ENCODE measurements at regions not wholly inside any gene's neighbourhood (a gene's known extent, or its start where the extent isn't known, plus 50 kb on each side); places are given as distances from the start of the nearest gene placed in this dataset.
A peak's percentile ranks its signal among the peaks of the same experiment; 100 is the strongest.
"Not testable (repeated sequence)": the region's sequence is repeated elsewhere in the genome, so short reads cannot be mapped to it uniquely, and the experiment has no call there.

DNA sequence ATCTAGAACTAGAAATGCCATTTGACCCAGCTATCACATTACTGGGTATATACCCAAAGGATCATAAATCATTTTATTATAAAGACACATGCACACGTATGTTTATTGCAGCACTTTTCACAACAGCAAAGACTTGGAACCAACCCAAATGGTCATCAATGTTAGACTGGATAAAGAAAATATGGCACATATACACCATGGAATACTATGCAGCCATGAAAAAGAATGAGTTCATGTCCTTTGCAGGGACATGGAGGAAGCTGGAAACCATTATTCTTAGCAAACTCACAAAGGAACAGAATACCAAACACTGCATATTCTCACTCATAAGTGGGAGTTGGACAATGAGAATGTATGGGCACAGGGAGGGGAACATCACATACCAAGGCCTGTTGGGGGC, 233.7 kb downstream of the RCHY1 start:
- H3K27me3 ChIP-seq (ENCODE audit: control insufficient read depth, insufficient read depth, low read length); H3K36me3 ChIP-seq (ENCODE audit: control insufficient read depth, insufficient read depth, low read length); H3K4me3 ChIP-seq (ENCODE audit: low read length); H3K9ac ChIP-seq (ENCODE audit: low read length); H3K27ac ChIP-seq (ENCODE audit: low read depth, low read length); H3K4me1 ChIP-seq (ENCODE audit: control insufficient read depth, insufficient read depth, low read length): not testable (repeated sequence)

DNA sequence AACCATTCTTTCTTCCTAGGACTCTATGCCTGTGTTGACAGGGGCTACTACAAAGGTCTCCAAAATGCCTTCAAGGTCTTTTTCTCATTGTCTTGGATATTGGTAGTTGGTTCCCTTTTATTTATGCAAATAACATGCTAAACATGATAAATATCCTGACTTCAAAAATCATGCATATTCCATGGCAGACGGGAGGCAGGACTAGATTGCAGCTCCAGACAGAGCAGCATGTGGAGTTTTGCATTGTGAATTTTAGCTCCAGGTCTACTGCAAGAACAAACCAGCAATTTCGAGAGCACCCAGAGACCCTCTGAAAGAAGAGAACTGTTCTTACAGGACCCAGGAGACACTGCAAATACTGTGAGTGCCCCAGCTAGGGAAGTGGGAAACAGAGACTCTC, 254.9 kb downstream of the RCHY1 start:
- H3K36me3 ChIP-seq (ENCODE audit: control insufficient read depth, insufficient read depth, low read length), result no peaks in the 10 kb centered on the region
- no peaks in the 10 kb centered on the region for H3K4me1 ChIP-seq (ENCODE audit: control insufficient read depth, insufficient read depth, low read length)
- H3K27ac ChIP-seq (ENCODE audit: low read depth, low read length), result no peak overlapping the region
- no peak overlapping the region for H3K4me3 ChIP-seq (ENCODE audit: low read length)
- H3K27me3 ChIP-seq (ENCODE audit: control insufficient read depth, insufficient read depth, low read length), result no peaks in the 10 kb centered on the region
- no peak overlapping the region for H3K9ac ChIP-seq (ENCODE audit: low read length)

DNA sequence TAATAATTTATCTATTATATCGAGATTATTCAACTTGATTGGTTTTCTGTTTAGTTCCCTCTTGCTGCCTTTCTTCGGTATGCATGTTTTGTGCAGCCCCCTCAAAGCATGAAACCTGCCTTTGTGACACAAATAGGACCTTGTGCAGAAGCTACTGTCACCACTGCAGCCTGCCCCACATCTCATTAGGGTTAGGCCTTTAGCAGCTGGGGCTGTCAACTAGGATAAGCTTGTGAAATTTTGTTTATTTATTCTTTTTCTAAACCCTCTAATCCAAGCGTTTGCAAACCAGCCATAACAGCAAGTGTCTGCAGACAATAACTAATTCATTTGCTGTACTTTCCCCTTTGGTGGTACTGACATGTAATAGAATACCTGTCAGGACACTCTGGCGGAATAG, 258.9 kb downstream of the RCHY1 start:
- H3K9ac ChIP-seq (ENCODE audit: low read length), result no peak overlapping the region
- no peak overlapping the region for H3K27ac ChIP-seq (ENCODE audit: low read depth, low read length)

DNA sequence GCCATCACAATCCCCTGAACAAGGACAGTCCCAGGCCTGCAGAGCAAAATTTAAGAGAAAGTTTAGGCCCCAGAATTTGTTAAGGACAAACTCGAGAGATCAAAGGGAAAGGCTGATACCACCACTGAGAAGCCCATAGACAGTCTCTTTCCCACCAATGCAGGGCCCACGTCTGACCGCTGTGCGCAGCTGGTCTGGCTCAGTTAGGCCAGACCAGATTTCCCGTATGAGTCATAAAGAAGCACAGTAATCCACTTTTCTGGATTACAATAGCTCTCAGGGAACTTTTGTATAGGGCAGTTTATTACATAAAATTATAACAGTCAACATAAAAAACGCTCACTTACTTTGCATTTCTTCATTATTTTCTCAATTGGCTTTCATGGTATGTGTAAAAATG, 259.5 kb downstream of the RCHY1 start:
- H3K27ac ChIP-seq (ENCODE audit: low read depth, low read length), result no peak overlapping the region
- H3K36me3 ChIP-seq (ENCODE audit: control insufficient read depth, insufficient read depth, low read length), result no peaks in the 10 kb centered on the region
- H3K4me3 ChIP-seq (ENCODE audit: low read length), result no peak overlapping the region
- H3K27me3 ChIP-seq (ENCODE audit: control insufficient read depth, insufficient read depth, low read length), result no peaks in the 10 kb centered on the region
- H3K9ac ChIP-seq (ENCODE audit: low read length), result no peak overlapping the region
- no peaks in the 10 kb centered on the region for H3K4me1 ChIP-seq (ENCODE audit: control insufficient read depth, insufficient read depth, low read length)

More for the DNA sequence above, 258.9 kb downstream of the RCHY1 start:
- no peaks in the 10 kb centered on the region for H3K27me3 ChIP-seq (ENCODE audit: control insufficient read depth, insufficient read depth, low read length)
- no peak overlapping the region for H3K4me3 ChIP-seq (ENCODE audit: low read length)
- H3K4me1 ChIP-seq (ENCODE audit: control insufficient read depth, insufficient read depth, low read length), result no peaks in the 10 kb centered on the region
- no peaks in the 10 kb centered on the region for H3K36me3 ChIP-seq (ENCODE audit: control insufficient read depth, insufficient read depth, low read length)

DNA sequence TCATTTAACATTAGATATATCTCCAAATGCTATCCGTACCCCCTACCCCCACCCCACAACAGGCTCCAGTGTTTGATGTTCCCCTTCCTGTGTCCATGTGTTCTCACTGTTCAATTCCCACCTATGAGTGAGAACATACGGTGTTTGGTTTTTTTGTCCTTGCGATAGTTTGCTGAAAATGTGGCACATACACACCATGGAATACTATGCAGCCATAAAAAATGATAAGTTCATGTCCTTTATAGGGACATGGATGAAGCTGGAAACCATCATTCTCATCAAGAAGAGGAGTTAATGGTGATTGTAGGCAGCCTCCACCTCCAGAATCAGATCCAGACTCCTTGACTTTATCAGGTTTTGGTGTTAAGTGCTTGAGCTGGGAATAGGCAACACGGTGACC, 261.1 kb downstream of the RCHY1 start:
- H3K27me3 ChIP-seq (ENCODE audit: control insufficient read depth, insufficient read depth, low read length); H3K9ac ChIP-seq (ENCODE audit: low read length); H3K27ac ChIP-seq (ENCODE audit: low read depth, low read length); H3K4me1 ChIP-seq (ENCODE audit: control insufficient read depth, insufficient read depth, low read length); H3K36me3 ChIP-seq (ENCODE audit: control insufficient read depth, insufficient read depth, low read length); H3K4me3 ChIP-seq (ENCODE audit: low read length): not testable (repeated sequence)

DNA sequence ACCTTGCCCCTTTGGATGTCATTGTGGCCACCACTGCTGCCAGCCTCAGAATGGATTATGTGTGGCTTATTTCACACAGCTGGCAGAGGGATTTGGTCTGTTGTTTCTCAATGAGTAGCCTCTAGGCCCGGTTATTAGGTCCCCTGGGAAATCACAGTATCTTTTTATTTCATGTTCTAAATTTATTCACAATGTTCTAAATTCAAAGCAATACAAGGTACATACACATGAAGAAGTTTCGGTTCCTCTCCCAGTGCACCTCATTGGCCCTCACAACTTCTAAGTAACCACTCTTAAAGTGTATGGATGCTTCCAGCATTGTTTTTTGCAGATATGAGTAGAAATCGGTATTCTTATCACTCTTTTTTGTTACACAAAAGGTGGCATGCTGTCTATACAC, 262.7 kb downstream of the RCHY1 start:
- no peak overlapping the region for H3K27ac ChIP-seq (ENCODE audit: low read depth, low read length)
- H3K4me3 ChIP-seq (ENCODE audit: low read length), result no peak overlapping the region
- no peaks in the 10 kb centered on the region for H3K36me3 ChIP-seq (ENCODE audit: control insufficient read depth, insufficient read depth, low read length)
- no peak overlapping the region for H3K9ac ChIP-seq (ENCODE audit: low read length)
- no peaks in the 10 kb centered on the region for H3K27me3 ChIP-seq (ENCODE audit: control insufficient read depth, insufficient read depth, low read length)
- H3K4me1 ChIP-seq (ENCODE audit: control insufficient read depth, insufficient read depth, low read length), result no peaks in the 10 kb centered on the region

DNA sequence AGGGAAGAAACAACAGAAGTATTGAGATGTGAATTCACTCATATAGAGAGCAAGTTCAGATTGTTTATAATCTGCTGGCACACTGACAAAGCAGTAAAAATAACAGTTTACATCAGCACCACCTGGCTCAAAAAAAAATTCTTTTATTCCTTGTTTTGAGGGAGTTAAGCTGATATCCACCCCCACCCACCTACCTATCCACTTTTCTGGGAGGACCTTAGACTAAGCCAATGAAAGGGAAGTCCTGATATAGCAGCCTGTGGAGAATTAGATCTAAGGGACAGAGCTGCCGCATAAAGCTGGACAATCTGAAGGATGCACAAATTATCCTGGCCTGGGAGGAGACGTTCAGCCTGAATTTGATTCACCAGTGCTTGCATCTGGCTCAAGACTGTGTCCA, 264.5 kb downstream of the RCHY1 start:
- no peak overlapping the region for H3K27ac ChIP-seq (ENCODE audit: low read depth, low read length)
- no peak overlapping the region for H3K9ac ChIP-seq (ENCODE audit: low read length)
- no peak overlapping the region for H3K4me3 ChIP-seq (ENCODE audit: low read length)
- no peaks in the 10 kb centered on the region for H3K36me3 ChIP-seq (ENCODE audit: control insufficient read depth, insufficient read depth, low read length)
- no peaks in the 10 kb centered on the region for H3K4me1 ChIP-seq (ENCODE audit: control insufficient read depth, insufficient read depth, low read length)
- no peaks in the 10 kb centered on the region for H3K27me3 ChIP-seq (ENCODE audit: control insufficient read depth, insufficient read depth, low read length)

DNA sequence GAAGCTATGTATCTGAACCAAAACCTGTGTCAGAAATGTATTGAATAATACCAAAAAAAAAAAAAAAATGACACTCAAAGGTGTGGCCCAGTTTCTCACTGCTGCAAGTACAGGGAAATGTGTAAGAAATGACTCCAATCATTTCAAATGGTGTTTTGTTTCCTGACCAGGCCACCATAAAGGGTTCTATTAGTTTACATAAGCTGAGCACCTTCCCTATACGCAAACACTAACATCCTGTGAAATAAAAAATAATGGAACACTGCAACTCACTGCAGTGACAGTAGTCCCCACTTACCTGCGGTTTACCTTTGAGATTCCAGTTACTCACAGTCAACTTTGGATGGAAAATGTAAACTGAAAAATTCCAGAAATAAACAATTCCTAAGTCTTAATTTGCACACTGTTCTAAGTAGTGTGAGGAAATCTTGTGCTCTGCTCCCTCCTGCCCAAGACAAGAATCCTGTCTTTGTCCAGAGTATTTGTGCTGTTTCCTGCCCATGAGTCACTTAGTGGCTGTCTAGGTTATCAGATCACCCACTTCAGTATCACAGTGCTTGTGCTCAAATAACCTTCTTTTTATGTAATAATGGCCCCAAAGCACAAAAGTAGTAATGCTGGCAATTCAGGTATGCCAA, 265.3 kb downstream of the RCHY1 start:
- Histone ChIP-seq H3K4me3 (ENCODE audit: low read length) (no peak overlapping the region), H3K4me1 (ENCODE audit: control insufficient read depth, insufficient read depth, low read length) (no peaks in the 10 kb centered on the region), H3K27ac (ENCODE audit: low read depth, low read length) (no peak overlapping the region), H3K27me3 (ENCODE audit: control insufficient read depth, insufficient read depth, low read length) (no peaks in the 10 kb centered on the region), H3K9ac (ENCODE audit: low read length) (no peak overlapping the region), H3K36me3 (ENCODE audit: control insufficient read depth, insufficient read depth, low read length) (no peaks in the 10 kb centered on the region)

DNA sequence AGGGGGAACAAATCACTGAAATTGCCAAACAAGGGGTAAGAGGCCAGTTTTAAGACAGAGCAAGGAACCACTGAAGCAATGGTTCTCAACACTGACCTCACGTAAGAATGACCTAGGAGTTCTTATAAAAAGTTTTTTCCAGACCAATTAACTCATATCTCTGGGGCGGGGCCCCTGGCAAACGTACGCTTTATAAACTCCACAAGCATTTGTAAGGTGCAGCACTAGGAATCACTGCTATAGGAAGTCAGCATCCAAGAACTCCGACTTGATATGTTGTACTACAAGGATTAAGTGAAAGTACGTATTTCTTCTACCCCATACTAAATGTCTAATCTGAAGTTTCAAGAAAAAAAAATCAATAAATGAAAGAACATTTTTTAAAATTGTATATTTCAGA, 269.9 kb downstream of the RCHY1 start:
- no peak overlapping the region for H3K4me3 ChIP-seq (ENCODE audit: low read length)
- H3K9ac ChIP-seq (ENCODE audit: low read length), result no peak overlapping the region
- H3K27me3 ChIP-seq (ENCODE audit: control insufficient read depth, insufficient read depth, low read length), result no peaks in the 10 kb centered on the region
- no peaks in the 10 kb centered on the region for H3K4me1 ChIP-seq (ENCODE audit: control insufficient read depth, insufficient read depth, low read length)
- H3K27ac ChIP-seq (ENCODE audit: low read depth, low read length), result no peak overlapping the region
- no peaks in the 10 kb centered on the region for H3K36me3 ChIP-seq (ENCODE audit: control insufficient read depth, insufficient read depth, low read length)

DNA sequence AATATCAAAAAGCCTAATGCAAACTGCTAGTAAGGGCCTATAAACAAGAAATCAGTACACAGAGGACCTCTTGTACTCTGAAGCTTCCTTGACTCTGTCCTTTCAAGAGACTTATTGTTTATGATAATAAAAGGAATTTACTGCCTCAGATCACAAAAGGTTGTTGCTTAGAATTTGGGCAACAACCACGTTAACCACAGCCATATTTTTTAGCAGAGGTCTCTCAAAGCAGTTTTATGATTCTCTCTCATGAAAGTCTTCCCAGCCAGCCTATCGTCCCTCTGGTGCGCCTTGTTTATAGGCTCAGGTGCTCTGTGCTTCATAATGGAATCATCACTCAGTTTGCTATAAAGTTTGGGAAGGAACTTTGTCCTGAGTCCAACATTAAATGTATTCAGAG, 270.6 kb downstream of the RCHY1 start:
- H3K27ac ChIP-seq (ENCODE audit: low read depth, low read length), result peak overlapping the region; percentile 55
- H3K9ac ChIP-seq (ENCODE audit: low read length), result no peak overlapping the region
- no peaks in the 10 kb centered on the region for H3K27me3 ChIP-seq (ENCODE audit: control insufficient read depth, insufficient read depth, low read length)
- no peaks in the 10 kb centered on the region for H3K36me3 ChIP-seq (ENCODE audit: control insufficient read depth, insufficient read depth, low read length)
- no peak overlapping the region for H3K4me3 ChIP-seq (ENCODE audit: low read length)
- H3K4me1 ChIP-seq (ENCODE audit: control insufficient read depth, insufficient read depth, low read length), result no peaks in the 10 kb centered on the region

DNA sequence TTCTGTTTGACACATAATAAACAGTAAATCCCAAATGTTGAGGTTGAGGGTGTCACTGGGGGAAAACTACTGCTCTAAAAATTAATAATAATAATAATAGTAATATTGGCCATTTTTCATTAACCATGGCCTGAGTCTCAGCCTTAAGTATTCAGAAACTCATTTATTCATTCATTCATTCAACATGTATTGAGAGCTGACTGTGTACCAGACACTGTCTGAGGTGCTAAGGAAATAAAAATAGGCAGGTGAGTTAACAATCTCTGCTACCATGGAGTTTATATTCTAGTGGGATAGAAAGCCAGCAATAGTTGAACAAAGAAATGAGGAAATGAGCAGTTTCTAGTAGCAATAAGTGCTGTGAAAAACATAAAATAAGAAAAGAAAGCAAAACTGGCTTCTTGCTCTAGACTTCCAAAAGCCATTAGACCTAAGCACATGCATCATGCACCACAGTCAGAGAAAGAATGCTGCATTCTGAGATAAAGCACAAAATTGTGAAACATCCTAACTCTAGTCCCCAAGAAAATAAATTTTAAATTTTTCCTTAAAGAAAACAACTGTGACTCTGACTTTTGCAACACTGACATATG, 278.7 kb downstream of the RCHY1 start:
- Histone ChIP-seq H3K27ac (ENCODE audit: low read depth, low read length) (no peak overlapping the region), H3K36me3 (ENCODE audit: control insufficient read depth, insufficient read depth, low read length) (no peaks in the 10 kb centered on the region), H3K9ac (ENCODE audit: low read length) (no peak overlapping the region), H3K4me1 (ENCODE audit: control insufficient read depth, insufficient read depth, low read length) (peaks cover 13% of the 10 kb centered on the region), H3K4me3 (ENCODE audit: low read length) (no peak overlapping the region), H3K27me3 (ENCODE audit: control insufficient read depth, insufficient read depth, low read length) (no peaks in the 10 kb centered on the region)

DNA sequence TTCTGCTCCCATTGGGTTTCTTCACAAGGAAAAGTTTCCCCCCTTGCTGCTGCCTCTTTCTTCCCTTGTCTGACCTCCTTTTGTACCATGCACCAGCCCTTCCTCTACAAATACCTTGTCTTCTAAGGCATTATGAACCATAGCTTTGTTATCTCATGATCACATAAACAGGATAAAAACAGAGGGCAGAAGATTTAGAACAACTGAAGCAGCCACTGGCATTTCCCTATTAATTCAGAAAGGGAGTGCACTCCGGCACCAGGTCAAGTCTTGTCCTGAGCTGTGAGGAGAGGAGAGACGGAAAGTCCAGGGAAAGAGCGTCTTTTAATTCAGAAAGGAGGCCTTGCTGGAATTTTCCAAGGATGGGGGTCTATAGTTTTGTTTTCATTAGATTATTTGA, 281.7 kb downstream of the RCHY1 start:
- H3K4me1 ChIP-seq (ENCODE audit: control insufficient read depth, insufficient read depth, low read length), result peaks cover 13% of the 10 kb centered on the region
- H3K9ac ChIP-seq (ENCODE audit: low read length), result no peak overlapping the region
- H3K27me3 ChIP-seq (ENCODE audit: control insufficient read depth, insufficient read depth, low read length), result no peaks in the 10 kb centered on the region
- H3K4me3 ChIP-seq (ENCODE audit: low read length), result no peak overlapping the region
- H3K27ac ChIP-seq (ENCODE audit: low read depth, low read length), result no peak overlapping the region
- H3K36me3 ChIP-seq (ENCODE audit: control insufficient read depth, insufficient read depth, low read length), result no peaks in the 10 kb centered on the region

DNA sequence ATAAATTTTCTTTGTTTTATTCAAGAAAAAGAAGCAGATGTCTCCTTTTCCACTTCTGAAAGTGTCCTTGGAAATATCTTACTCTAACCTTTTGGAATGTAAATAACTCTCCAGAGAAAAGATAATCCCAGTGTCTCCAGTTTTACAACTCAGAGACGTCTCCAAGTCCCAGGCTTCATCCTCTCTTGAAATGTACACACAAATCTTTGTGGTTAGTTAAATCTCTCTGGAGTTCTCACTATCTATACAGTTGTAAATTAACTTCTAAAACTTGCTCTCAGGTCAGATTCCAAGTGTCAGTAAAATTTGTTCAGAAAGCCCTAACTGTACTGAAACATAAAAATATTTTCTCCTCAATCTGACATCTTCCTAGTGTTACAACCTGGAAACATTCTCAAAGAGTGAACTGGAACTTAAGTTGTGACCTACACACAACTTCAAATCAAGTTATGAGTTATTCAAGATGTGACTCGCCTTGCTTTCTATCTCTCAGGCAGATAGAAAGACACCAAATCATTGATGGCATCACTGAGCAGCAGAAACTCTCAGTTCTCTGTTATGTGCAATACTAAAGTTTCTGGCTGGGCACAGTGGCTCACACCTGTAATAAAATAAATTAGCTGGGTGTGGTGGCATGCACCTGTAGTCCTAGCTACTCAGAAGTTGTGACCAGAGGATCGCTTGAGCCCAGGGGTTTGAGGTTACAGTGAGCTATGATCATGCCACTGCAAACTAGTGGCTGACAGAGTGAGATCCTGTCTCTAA, 284.2 kb downstream of the RCHY1 start:
- Histone ChIP-seq H3K27me3 (ENCODE audit: control insufficient read depth, insufficient read depth, low read length) (no peaks in the 10 kb centered on the region), H3K4me1 (ENCODE audit: control insufficient read depth, insufficient read depth, low read length) (peaks cover 13% of the 10 kb centered on the region), H3K36me3 (ENCODE audit: control insufficient read depth, insufficient read depth, low read length) (no peaks in the 10 kb centered on the region), H3K4me3 (ENCODE audit: low read length) (no peak overlapping the region), H3K27ac (ENCODE audit: low read depth, low read length) (peak overlapping the region; percentile 13), H3K9ac (ENCODE audit: low read length) (no peak overlapping the region)
